GM19240 (cell line): ENCODE measurements at regions not wholly inside any gene's neighbourhood (a gene's known extent, or its start where the extent isn't known, plus 50 kb on each side); places are given as distances from the start of the nearest gene placed in this dataset.

Experiments
- DNase-seq: peaks from one replicate; pipeline ENCODE4 v3.0.0; 2011; ENCODE audit warnings: low spot score; ENCODE audit not compliant: insufficient read length

DNA sequence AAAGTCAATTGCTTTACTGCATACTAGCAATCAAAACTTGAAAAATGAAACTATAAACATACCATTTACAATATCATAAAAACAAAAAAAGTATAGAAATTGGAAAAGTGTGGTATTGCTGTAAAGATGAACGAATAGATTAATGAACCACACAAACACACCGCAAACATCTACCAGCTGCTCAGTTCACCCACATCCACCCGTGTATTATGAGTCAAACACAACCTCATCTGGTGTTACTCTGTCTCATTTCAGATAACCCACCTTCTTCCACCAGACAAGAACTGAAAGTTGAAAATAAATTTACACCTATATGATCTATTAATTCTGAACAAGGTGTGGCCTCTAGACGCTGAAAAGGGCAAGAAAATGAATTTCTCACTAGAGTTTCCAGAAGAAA, 53.3 kb downstream of the BLID start:
- DNase-seq: no peak

DNA sequence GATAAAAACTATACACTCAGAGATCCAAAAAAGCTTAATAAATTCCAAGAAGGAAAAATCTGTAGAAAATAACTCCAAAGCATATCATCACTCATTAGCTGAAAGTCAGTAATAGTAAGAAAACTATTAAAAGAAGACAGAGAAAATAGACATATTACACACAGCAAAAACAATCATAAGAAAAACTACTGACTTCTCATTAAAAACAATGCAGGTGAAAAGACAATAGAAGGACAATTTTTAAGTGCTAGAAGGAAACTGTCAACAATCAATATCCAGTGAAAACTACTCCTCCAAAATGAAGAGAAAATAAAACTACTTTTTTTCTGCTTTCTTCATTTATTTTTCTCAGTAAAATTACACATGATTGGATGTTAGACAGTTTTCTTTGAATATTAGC, 56.5 kb downstream of the BLID start:
- DNase-seq: no peak

DNA sequence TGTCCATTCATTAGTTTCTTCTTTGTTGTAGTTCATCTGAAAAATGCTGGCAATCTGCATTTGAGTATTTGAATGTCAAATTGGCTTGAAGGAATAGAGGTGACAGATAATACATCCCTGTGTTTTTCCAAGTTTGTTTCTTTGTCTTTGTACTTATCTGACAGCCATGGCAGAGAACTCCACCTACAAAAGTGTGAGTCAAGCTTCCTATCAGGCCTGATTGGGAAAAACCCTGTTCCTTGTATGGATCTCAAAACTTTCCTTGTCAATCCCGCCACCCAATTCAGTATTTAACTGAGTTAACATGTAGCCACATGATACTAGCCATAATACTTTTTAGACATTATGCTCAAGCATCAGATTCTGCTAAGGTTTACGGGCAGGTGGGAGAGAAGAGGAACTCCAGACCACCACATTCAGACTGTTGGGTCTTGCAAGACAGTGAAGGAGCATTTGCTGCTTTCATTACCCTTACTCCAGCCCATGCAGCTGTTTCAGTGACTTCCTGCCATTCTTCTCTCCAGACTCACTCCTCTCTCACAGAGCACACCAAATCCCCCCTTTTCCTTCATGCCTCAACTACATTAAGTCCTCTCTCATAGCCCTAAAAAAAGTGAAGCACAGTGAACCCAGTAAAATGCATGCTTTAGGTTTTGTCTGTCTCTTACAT, 65.9 kb downstream of the BLID start:
- no peak for DNase-seq

DNA sequence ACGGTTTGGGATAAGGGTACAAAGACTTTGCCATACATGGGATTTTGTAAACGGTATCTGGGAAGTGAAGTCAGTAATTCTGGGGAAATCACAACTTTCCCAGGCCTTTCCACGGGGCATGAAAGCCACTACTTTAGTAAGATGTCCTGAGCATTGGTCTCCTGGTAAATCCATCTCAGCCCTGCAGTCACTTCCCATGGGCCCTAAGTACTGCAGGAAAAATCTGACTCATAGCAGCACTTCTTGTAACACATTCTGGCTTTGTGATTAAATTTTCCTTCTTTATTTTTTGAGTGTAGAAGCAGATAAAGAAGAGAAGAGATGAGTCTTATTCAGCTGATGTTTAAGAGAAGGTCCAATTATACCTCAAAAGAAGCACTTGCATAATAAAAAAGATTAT, 67.6 kb downstream of the BLID start:
- DNase-seq: no peak

DNA sequence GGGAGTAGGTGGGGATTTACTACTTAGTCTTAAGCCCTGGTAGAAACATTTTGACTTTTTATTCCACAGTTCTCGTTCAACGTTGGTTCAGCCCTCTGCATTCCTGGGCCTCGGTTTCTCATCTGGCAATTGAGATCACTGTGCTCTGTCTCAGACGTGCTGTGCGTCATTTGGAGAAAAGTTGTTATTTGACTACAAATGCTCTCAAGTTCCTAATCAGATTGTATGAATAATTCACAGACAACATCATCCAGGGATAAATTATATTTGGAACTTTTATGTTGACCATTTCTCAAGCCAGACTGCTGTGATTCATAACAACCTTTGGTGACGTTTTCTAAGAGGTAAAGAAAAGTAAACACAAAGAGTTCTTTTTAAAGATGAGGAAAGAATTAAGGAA, 69.2 kb downstream of the BLID start:
- DNase-seq: no peak

- DNase-seq: no peak
These were observed 69.6 kb downstream of the BLID start for GRCh38 chr11:122046438-122046837.

GRCh38 chr11:122045181-122045586, 70.8 kb downstream of the BLID start:
- DNase-seq: no peak

DNA sequence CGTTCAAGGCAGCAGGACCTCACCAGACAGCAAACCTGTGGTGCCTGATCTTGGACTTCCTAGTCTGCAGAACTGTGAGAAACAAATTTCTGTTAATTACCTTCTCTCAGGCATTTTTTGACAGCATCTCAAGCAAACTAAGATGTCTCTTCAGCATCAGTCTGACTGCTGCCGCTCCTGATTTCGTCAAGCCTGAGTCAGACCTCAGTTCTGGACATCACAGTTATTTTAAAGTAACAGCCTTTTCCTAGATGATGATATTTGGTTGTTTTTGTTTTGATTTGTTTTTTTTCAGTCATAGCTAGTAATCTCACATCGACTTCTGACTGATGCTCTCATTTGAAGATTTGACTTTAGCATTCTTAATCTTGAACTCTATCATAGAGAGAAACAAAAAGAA, 71.9 kb downstream of the BLID start:
- DNase-seq: no peak

- DNase-seq: no peak
These were observed 73.0 kb downstream of the BLID start for GRCh38 chr11:122042981-122043380.

- DNase-seq: no peak
These were observed 75.6 kb downstream of the BLID start for GRCh38 chr11:122040464-122040863.

DNA sequence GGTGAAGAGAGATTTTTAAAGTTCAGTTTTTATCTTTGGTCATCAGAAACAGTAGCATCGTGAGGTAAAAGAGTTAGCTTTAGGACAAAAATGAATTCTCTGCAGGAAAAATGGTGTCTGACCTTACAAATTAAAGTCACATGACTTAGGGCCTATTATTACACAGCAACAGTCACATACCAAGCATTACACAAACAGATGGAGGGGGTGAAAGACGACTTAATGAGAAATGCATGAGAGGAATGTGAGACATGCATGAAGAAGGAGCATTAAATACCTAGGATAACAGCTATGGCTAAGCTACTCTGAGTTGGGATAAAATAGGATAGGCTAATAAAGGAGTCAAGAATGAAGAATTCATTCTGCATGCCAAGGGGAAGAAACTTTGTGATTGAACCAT, 77.5 kb downstream of the BLID start:
- DNase-seq: no peak

- DNase-seq: no peak
These were observed 78.1 kb downstream of the BLID start for GRCh38 chr11:122037911-122038310.

GRCh38 chr11:122036493-122036892, 79.5 kb downstream of the BLID start:
- no peak for DNase-seq

GRCh38 chr11:122036018-122036417, 80.0 kb downstream of the BLID start:
- no peak for DNase-seq

GRCh38 chr11:122033631-122034030, 82.4 kb downstream of the BLID start:
- no peak for DNase-seq

- no peak for DNase-seq
These were observed 82.8 kb downstream of the BLID start for GRCh38 chr11:122033193-122033592.

DNA sequence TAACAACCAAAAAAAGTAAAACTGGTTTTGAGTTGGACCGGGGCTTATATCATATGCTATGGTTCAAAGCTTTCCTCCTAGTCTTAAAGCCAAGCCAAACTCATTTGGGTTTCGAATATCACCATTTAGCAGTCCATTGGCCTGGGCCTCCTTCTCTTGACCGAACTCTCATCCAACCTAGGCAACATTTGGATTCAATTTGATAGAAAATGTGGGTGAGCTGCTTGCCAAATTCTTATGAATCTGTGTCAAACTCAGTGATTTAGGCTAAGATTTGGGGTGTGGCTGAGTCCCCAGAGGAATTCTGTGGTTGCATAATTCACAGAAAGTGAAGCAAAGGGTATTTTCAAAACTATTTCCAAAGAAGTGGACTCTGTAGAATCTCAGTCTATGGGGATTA, 83.7 kb downstream of the BLID start:
- no peak for DNase-seq

DNA sequence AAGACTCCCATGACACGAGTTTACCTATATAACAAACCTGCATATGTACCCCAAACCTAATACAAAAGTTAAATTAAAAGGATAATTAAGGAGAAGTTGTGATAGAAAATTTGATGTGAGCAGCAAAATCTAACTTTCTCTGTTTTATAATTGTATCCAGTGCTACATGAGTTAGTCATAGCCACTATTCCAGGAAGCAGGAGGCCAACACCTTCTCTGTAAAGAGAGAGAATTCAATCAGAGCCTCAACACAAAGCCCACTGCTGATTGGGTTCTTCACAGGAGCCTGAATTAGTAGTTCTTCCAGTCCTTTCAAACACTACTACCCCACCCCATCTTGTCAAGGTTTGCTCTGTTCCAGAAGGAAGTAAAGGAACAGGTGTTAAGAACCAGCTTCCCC, 84.2 kb downstream of the BLID start:
- DNase-seq: no peak

DNA sequence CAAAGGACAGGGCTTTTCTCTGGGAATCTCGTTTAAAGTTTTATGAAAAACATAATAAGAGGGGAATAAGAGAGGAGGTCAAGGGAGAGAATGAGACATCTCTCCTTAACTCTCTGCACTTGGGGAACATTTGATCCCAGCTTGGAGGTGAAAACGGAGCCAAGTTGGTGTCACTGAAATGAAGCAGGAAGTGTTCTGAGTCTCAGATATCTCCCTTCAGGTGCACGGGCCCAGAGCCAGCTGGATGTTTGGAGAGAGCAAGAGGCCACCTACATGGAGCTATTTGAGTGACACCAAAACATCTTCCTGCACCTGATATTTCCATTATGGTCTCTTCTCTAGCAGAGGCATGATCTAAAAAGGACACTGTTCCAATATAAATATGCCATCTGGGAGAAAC, 85.7 kb downstream of the BLID start:
- DNase-seq: no peak

GRCh38 chr11:122028545-122028944, 87.5 kb downstream of the BLID start:
- no peak for DNase-seq

GRCh38 chr11:122028036-122028435, 88.0 kb downstream of the BLID start:
- DNase-seq: no peak

GRCh38 chr11:122025757-122026156, 90.3 kb downstream of the BLID start:
- no peak for DNase-seq

DNA sequence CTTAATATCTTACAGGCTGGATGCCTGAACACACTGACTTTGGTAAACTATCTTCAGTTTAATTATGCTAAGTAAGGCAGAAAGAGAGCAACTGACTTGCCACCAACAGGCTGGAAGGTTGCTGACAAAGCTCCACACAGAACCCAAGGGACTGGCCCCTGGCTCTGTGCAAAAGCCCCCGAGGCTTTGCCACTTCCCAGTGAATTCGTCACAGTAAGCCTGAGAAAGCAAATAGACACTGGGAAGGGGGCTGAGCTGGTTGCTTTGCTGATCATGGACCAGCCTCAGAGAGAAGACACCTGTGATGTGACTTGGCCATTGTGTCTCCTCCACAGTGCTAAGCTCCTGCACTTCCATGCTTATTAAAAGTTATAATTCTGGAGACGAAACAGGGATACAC, 91.7 kb downstream of the BLID start:
- no peak for DNase-seq
